BJ (cell line): ENCODE measurements at regions not wholly inside any gene's neighbourhood (a gene's known extent, or its start where the extent isn't known, plus 50 kb on each side); places are given as distances from the start of the nearest gene placed in this dataset.
"Not testable (repeated sequence)": the region's sequence is repeated elsewhere in the genome, so short reads cannot be mapped to it uniquely, and the experiment has no call there.

Experiments used
- CTCF ChIA-PET: fragments of 350-600 bp; formaldehyde crosslinking; extraction: SDS; loops from one replicate; lab custom pipeline; 2021; ENCODE audit warnings: antibody characterized with exemption, inconsistent platforms; lab: Yijun Ruan, JAX
- POLR2A ChIA-PET: fragments of 300-600 bp; sonication (Branson Sonifier 250); formaldehyde crosslinking; extraction: SDS; loops from one replicate; lab custom pipeline; 2021; ENCODE audit warnings: antibody characterized with exemption; lab: Charles Lee
- DNase-seq: peaks from one replicate; pipeline ENCODE4 v3.0.0-alpha.2; 2011; ENCODE audit warnings: low read depth
- H3K27me3 ChIP-seq: 2 replicates; pipeline ENCODE4 v1.6.0; 2011; ENCODE audit warnings: low read length; ENCODE audit not compliant: control insufficient read depth, insufficient read depth
- H3K36me3 ChIP-seq: 2 replicates; pipeline ENCODE4 v1.5.1; 2011; ENCODE audit warnings: low read length; ENCODE audit not compliant: control insufficient read depth, insufficient read depth
- H3K4me3 ChIP-seq: 2 replicates; pipeline ENCODE4 v1.5.1; 2011; ENCODE audit warnings: low read depth, mild to moderate bottlenecking, control low read depth, low read length
- TF ChIP-seq, protein P1 (sequence below): IDR thresholded peaks from 2 replicates; pipeline ENCODE4 v1.5.1; 2011; ENCODE audit warnings: low read depth, mild to moderate bottlenecking, control low read depth, inconsistent platforms, low read length, moderate library complexity; ENCODE audit not compliant: insufficient read depth

DNA sequence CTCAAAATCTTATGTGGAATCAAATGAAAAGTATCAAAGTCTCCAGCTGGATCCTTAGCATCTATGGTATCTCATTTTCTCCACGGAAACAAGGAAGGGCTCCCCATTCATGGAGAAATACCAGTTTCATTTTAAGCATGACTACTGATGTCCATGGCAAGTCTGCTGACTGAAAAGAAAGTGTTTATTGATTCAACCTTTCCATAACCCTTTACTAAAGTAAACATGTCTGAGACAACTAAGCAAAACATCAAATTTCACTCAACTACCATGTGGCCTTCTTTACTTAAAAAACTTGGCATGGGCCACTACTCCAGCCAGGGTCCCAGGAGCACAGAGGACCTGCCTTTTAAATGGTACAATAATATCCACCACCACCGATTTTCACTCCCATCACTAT lies 928.0 kb upstream of the SOX9 start:
- POLR2A ChIA-PET: no interaction called here
- no peak for DNase-seq
- CTCF ChIA-PET: no interaction called here
- no peak overlapping the region for H3K4me3 ChIP-seq
- TF ChIP-seq, protein P1, sequence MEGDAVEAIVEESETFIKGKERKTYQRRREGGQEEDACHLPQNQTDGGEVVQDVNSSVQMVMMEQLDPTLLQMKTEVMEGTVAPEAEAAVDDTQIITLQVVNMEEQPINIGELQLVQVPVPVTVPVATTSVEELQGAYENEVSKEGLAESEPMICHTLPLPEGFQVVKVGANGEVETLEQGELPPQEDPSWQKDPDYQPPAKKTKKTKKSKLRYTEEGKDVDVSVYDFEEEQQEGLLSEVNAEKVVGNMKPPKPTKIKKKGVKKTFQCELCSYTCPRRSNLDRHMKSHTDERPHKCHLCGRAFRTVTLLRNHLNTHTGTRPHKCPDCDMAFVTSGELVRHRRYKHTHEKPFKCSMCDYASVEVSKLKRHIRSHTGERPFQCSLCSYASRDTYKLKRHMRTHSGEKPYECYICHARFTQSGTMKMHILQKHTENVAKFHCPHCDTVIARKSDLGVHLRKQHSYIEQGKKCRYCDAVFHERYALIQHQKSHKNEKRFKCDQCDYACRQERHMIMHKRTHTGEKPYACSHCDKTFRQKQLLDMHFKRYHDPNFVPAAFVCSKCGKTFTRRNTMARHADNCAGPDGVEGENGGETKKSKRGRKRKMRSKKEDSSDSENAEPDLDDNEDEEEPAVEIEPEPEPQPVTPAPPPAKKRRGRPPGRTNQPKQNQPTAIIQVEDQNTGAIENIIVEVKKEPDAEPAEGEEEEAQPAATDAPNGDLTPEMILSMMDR: no peak
- no peaks in the 10 kb centered on the region for H3K27me3 ChIP-seq
- no peaks in the 10 kb centered on the region for H3K36me3 ChIP-seq

DNA sequence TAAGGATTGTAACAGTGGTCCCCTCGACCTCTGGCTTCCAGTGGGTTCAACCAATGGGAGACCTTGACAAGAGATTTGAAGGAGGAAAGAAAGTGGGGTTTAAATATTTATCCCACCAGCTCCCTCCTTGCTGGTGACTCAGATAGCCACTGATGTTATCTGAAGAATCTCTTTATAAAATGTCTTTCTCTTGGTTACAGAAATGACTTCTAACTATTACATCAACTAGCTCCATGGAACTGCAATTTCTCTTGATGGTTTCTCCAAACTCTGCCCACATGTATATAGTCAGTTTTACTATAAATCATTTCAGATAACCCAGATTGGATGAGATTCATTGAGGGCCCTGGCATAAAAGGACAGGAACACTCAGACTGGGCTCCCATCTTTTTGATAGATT lies 920.2 kb upstream of the SOX9 start:
- no peaks in the 10 kb centered on the region for H3K36me3 ChIP-seq
- no peaks in the 10 kb centered on the region for H3K27me3 ChIP-seq
- ChIA-PET CTCF (interaction anchor here (0.6 to 1.2 kb wide), 2 partner anchors 273 to 1345 kb away, joined by 3 read pairs; no protein-coding TSS in a partner anchor), POLR2A (no interaction called here)
- H3K4me3 ChIP-seq: no peak overlapping the region
- no peak for DNase-seq
- TF ChIP-seq, protein P1: no peak

DNA sequence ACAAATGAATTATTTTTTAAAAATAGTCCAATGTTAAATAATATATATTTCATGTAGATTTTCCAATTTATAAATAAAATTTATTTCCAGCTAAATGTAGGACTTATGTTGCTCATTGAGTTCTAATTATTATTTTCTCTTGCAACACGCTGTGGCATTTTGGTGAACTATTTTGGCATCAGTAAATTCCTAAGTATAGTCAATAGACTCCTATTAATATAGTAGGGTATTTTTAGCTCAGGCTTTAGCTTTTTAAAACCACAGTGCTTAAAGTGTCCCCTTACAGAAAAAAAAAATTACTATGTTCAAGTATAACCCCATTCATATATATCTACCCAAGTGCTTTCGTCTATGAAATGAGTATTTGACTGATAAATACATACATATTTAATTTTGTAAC lies 919.2 kb upstream of the SOX9 start:
- Histone ChIP-seq H3K4me3 (no peak overlapping the region), H3K36me3 (no peaks in the 10 kb centered on the region), H3K27me3 (no peaks in the 10 kb centered on the region)
- DNase-seq: no peak
- ChIA-PET CTCF (no interaction called here), POLR2A (no interaction called here)
- TF ChIP-seq, protein P1: no peak

DNA sequence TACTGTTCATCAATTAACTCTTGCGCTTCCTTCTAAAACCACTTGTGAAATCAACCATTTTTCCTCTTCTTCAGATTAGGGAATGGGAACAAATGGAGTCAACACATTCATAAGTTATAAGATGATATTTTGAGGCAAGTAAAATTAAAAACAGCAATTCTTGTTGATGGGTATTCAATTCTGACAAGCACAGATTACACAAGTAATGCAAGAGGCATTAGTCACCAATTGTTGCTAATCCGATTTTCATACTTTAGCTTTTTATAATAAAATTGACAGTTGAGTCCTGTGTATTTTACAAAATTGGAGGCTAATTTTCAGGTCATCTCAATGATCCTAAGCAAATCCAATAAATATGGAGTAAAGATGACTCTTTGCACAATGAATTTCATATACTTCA lies 918.4 kb upstream of the SOX9 start:
- POLR2A ChIA-PET: no interaction called here
- no peak for DNase-seq
- Histone ChIP-seq H3K36me3 (no peaks in the 10 kb centered on the region), H3K4me3 (no peak overlapping the region), H3K27me3 (no peaks in the 10 kb centered on the region)
- CTCF ChIA-PET: no interaction called here
- TF ChIP-seq, protein P1: no peak

DNA sequence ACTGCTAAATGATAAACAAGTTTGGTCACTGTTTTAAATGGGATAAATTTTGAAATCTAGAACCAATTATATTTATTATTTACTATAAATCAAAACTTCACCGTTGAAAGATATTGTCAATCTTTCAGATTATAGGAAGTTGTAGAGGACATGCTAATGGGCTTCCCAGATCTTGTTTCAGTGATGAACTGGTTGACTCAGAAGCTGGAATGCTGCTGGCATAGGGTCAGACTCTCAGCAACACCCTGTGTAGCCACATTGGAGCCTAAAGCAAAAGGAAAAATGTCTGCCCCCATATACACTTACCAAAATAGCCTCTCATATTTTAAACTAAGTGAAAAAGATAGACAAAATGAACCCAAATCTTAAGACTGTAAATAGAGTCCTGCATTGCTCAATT lies 916.9 kb upstream of the SOX9 start:
- ChIA-PET POLR2A (no interaction called here), CTCF (interaction anchor here (0.6 kb wide), 1 partner anchor 20 kb away, joined by 3 read pairs; no protein-coding TSS in a partner anchor)
- no peak for DNase-seq

DNA sequence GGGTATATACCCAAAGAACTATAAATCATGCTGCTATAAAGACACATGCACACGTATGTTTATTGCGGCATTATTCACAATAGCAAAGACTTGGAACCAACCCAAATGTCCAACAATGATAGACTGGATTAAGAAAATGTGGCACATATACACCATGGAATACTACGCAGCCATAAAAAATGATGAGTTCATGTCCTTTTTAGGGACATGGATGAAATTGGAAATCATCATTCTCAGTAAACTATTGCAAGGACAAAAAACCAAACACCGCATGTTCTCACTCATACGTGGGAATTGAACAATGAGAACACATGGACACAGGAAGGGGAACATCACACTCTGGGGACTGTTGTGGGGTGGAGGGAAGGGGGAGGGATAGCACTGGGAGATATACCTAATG lies 914.9 kb upstream of the SOX9 start:
- H3K27me3 ChIP-seq, DNase-seq, POLR2A ChIA-PET, H3K4me3 ChIP-seq, H3K36me3 ChIP-seq, CTCF ChIA-PET: not testable (repeated sequence)

More for the DNA sequence above, 916.9 kb upstream of the SOX9 start:
- H3K4me3 ChIP-seq: no peak overlapping the region
- TF ChIP-seq, protein P1: no peak
- no peaks in the 10 kb centered on the region for H3K27me3 ChIP-seq
- no peaks in the 10 kb centered on the region for H3K36me3 ChIP-seq
